LNCAP (cell line): ENCODE measurements at regions not wholly inside any gene's neighbourhood (a gene's known extent, or its start where the extent isn't known, plus 50 kb on each side); places are given as distances from the start of the nearest gene placed in this dataset.

Source experiments
- CTCF ChIP-seq: fragments of 450-650 bp; IDR thresholded peaks from 2 replicates; pipeline ENCODE4 v1.5.1; 2017; ENCODE audit warnings: mild to moderate bottlenecking

- no peak for TF ChIP-seq CTCF
Measured at GRCh38 chr6:77292564-77293546, 170.4 kb downstream of the HTR1B start.

GRCh38 chr6:77290798-77291197 lies 172.5 kb downstream of the HTR1B start:
- TF ChIP-seq CTCF: no peak

- no peak for TF ChIP-seq CTCF
Measured at GRCh38 chr6:77286541-77286940, 176.8 kb downstream of the HTR1B start.

- no peak for TF ChIP-seq CTCF
Measured at GRCh38 chr6:77273929-77274328, 189.4 kb downstream of the HTR1B start.

GRCh38 chr6:77264970-77265369 lies 198.3 kb downstream of the HTR1B start:
- TF ChIP-seq CTCF: peak; percentile 21; the same call in 1 of the 2 replicates

- no peak for TF ChIP-seq CTCF
Measured at GRCh38 chr6:77263003-77263402, 200.3 kb downstream of the HTR1B start.

GRCh38 chr6:77249560-77249959 lies 213.7 kb downstream of the HTR1B start:
- no peak for TF ChIP-seq CTCF
